GM18870 (cell line): ENCODE measurements at regions not wholly inside any gene's neighbourhood (a gene's known extent, or its start where the extent isn't known, plus 50 kb on each side); places are given as distances from the start of the nearest gene placed in this dataset.

Experiments
- ATAC-seq: cut with Tn5 transposase; IDR thresholded peaks from one replicate; pipeline ENCODE4 v1.9.1; 2021; ENCODE audit warnings: moderate library complexity; ENCODE audit not compliant: unreplicated experiment

GRCh38 chr2:61722800-61723199, 131.1 kb downstream of the FAM161A start:
- no peak for ATAC-seq

GRCh38 chr2:61722318-61722717, 131.5 kb downstream of the FAM161A start:
- no peak for ATAC-seq

- no peak for ATAC-seq
Observed at GRCh38 chr2:61721382-61721781, 132.5 kb downstream of the FAM161A start.

- ATAC-seq: no peak
Observed at GRCh38 chr2:61720911-61721310, 132.9 kb downstream of the FAM161A start.

- no peak for ATAC-seq
Observed at GRCh38 chr2:61718965-61719364, 134.9 kb downstream of the FAM161A start.

- ATAC-seq: no peak
Observed at GRCh38 chr2:61715506-61715905, 138.4 kb downstream of the FAM161A start.

- no peak for ATAC-seq
Observed at GRCh38 chr2:61714210-61714609, 139.7 kb downstream of the FAM161A start.

- no peak for ATAC-seq
Observed at GRCh38 chr2:61713457-61713856, 140.4 kb downstream of the FAM161A start.

GRCh38 chr2:61712060-61712459, 141.8 kb downstream of the FAM161A start:
- ATAC-seq: no peak

- ATAC-seq: no peak
Observed at GRCh38 chr2:61710711-61711110, 143.1 kb downstream of the FAM161A start.

GRCh38 chr2:61707984-61708852, 145.6 kb downstream of the FAM161A start:
- ATAC-seq: peak; percentile 97

GRCh38 chr2:61705625-61706024, 148.2 kb downstream of the FAM161A start:
- no peak for ATAC-seq

GRCh38 chr2:61704364-61704763, 149.5 kb downstream of the FAM161A start:
- no peak for ATAC-seq

GRCh38 chr2:61702088-61702467, 151.8 kb downstream of the FAM161A start:
- no peak for ATAC-seq

GRCh38 chr2:61700464-61700863, 153.4 kb downstream of the FAM161A start:
- no peak for ATAC-seq

GRCh38 chr2:61694312-61695274, 156.4 kb upstream of the XPO1 start:
- peak; percentile 86 for ATAC-seq

GRCh38 chr2:61693744-61694143, 155.6 kb upstream of the XPO1 start:
- no peak for ATAC-seq

- ATAC-seq: no peak
Observed at GRCh38 chr2:61690078-61690596, 152.0 kb upstream of the XPO1 start.

- no peak for ATAC-seq
Observed at GRCh38 chr2:61689568-61689967, 151.4 kb upstream of the XPO1 start.

- no peak for ATAC-seq
Observed at GRCh38 chr2:61688369-61689334, 150.5 kb upstream of the XPO1 start.
